ENCODE measurements at regions not wholly inside any gene's neighbourhood (a gene's known extent, or its start where the extent isn't known, plus 50 kb on each side); places are given as distances from the start of the nearest gene placed in this dataset.

- no peak for DNase-seq (ENCODE audit: low read depth in 4 of 4, low spot score in 3 of 4)
Measured at GRCh38 chr21:28758042-28758882, 234.4 kb downstream of the LTN1 start.

DNA sequence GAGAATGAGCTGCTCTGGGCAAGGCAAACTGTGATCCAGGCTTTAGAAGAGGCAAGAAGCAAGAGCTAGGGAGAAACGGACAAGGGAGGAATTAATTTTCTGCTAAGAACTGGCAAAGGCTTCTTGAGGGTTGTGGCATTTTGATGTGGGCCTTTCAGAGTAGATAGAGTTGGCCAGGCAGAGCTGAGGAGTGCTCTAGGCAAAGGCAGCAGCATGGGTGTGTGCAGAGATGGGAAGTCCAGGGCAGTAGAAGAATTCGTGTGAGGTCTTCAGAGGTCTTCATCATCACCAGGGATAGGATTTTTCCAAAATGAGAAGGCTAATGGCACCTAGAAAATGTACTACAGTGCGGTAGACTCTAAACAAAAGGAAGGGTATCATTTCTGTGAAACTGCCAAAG lies 237.8 kb downstream of the LTN1 start:
- no peak for DNase-seq (ENCODE audit: low read depth in 4 of 4, low spot score in 3 of 4)

DNA sequence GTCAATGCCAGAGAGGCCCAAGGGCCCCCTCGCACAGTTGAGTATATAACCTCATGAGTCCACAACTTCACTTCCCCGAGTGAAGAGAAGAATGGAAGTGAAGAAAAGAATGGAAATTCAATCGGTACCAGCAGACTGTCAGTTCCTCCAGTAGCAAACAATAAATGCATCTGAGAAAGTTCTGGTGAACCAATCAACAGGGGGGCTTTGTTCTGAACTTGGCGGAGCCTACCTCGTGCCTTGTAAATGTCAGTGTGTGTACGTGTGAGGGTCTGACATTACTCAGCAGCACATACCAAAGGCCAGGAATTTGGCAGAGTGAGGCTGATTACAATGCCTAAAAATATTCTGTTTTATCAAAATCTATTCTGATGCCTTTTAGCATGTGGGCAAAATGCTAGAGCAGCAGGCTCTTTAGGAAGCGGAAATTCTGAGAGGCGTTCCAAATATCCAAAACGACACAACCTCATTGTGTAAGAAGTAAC lies 238.5 kb downstream of the LTN1 start:
- DNase-seq (ENCODE audit: low read depth in 4 of 4, low spot score in 3 of 4): no peak

- no peak for DNase-seq (ENCODE audit: low read depth in 4 of 4, low spot score in 3 of 4)
Measured at GRCh38 chr21:28752131-28752530, 240.5 kb downstream of the LTN1 start.

- no peak for DNase-seq (ENCODE audit: low read depth in 4 of 4, low spot score in 3 of 4)
Measured at GRCh38 chr21:28751176-28751575, 241.5 kb downstream of the LTN1 start.

- no peak for DNase-seq (ENCODE audit: low read depth in 4 of 4, low spot score in 3 of 4)
Measured at GRCh38 chr21:28750565-28750964, 242.1 kb downstream of the LTN1 start.

GRCh38 chr21:28749536-28749935 lies 243.1 kb downstream of the LTN1 start:
- DNase-seq (ENCODE audit: low read depth in 4 of 4, low spot score in 3 of 4): no peak

GRCh38 chr21:28747464-28747863 lies 245.2 kb downstream of the LTN1 start:
- no peak for DNase-seq (ENCODE audit: low read depth in 4 of 4, low spot score in 3 of 4)

GRCh38 chr21:28746166-28746565 lies 246.5 kb downstream of the LTN1 start:
- no peak for DNase-seq (ENCODE audit: low read depth in 4 of 4, low spot score in 3 of 4)

DNA sequence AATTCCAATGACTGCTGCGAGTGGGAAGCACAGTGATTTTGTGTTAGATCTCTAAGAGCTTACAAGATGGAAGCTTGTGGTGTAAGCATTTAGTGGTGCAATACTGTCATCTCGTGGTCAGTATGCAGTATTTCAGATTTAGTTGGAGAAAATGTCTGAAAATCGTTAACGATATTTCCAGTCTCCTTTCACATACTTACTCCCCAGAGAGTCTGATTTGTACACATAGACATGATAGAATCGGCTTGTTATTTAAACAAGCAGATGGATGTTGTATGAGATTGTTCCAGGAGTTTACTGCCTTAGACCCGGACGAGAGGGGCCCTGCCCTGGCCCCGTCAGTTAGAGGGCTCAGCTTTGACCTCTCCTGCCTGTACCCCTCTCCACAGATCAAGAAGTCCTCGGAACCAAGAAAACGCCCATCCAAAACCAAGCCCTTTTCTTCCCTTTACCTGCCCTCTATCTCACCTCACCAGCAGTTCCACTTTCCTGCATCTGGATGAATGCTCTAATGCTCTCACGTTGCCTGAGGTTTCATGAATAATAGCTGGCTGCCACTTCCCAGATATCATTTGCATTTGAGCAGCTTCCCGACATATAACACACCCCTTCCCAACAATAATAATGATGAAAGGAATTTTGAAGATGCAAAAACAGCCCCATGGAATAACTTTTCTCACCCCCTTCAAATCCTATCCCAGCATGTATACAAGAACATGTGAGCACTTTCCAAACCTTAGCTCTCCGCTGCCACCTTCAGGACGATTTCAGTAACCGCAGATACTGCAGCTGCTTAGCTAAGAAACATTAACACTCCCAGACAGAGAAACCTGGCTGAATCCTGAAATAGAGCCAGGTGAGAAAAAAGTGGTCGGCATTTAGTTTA lies 247.3 kb downstream of the LTN1 start:
- DNase-seq (ENCODE audit: low read depth in 4 of 4, low spot score in 3 of 4): peak; percentile 71 to 79 (median 74)

DNA sequence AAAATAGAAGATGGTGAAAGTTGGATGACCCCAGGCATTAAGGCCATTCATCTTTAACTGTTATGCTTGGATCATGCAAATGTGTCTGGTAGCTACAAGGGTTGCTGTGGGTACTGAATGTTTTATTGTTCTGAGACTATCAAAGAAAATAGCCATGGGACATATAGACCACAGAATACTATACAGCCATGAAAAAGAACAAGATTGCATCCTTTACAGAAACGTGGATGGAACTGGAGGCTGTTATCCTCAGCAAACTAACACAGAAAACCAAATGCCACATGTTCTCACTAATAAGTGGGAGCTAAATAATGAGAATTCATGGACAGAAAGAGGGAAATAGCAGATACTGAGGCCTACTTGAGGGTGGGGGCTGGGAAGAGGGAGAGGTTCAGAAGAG lies 249.0 kb downstream of the LTN1 start:
- DNase-seq (ENCODE audit: low read depth in 4 of 4, low spot score in 3 of 4): no peak

GRCh38 chr21:28742527-28742926 lies 250.2 kb downstream of the LTN1 start:
- no peak for DNase-seq (ENCODE audit: low read depth in 4 of 4, low spot score in 3 of 4)

DNA sequence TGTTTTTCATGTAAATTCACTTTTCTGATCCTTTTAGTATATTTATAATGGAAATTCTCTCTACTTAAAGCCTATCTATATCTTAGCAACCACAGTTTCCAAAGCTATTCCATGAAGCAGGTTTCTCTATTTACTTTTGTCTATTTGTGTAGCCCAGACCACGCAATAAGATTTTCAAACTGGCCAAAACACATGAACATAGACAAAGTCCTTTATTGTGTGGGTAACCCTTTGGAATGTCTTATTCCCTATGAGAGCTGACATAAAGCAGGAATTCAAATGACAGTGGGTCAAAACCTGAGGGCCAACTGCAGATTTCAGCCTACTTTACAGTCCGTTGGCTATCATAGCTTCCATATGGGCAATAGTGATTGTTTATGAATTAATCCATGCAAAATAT lies 252.6 kb downstream of the LTN1 start:
- no peak for DNase-seq (ENCODE audit: low read depth in 4 of 4, low spot score in 3 of 4)

GRCh38 chr21:28738882-28739281 lies 253.8 kb downstream of the LTN1 start:
- no peak for DNase-seq (ENCODE audit: low read depth in 4 of 4, low spot score in 3 of 4)

DNA sequence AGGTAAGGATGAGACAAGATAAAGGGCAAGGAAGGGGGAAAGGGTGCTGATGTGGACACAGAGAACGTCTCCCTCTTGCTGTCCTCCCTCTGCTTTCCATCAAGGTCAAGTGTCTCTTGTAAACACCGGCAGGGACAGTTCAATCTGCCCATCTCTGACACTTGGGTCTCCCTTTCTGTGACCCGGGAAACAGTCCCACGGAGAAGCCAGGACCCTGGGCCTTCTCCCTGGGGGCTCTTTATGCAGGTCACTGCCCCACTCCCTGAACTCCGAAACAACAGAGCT lies 254.3 kb downstream of the LTN1 start:
- DNase-seq (ENCODE audit: low read depth in 4 of 4, low spot score in 3 of 4): no peak

GRCh38 chr21:28737674-28738419 lies 254.8 kb downstream of the LTN1 start:
- no peak for DNase-seq (ENCODE audit: low read depth in 4 of 4, low spot score in 3 of 4)

- DNase-seq (ENCODE audit: low read depth in 4 of 4, low spot score in 3 of 4): no peak
Measured at GRCh38 chr21:28734522-28735175, 258.0 kb downstream of the LTN1 start.

DNA sequence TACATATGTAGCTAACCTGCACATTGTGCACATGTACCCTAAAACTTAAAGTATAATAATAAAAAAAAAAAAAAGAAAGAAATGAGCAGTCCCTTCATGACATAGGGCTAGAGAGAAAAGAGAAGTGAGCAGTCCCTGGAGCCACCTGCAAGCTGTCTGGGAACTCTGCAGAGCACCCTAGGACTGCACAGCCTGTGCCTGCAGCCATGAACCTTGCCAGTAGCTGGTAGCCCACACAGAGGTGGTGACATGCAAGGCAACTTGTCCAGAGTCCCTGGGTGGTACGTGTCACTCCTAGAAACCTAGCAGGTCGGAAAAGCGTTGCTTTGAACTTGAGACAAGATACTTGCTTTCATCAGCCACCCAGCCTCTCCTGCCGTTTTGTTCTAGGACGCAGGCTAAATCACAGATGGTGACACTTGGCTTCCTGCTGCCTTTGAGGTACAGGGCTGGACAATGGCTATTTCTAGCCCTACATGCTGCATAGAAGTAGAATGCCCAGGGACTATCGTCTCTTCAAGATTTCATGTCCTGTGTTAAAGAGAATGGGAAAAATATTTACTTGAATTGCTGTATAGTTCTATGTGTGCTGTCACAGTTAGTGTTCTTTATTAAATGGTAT lies 260.9 kb downstream of the LTN1 start:
- DNase-seq (ENCODE audit: low read depth in 4 of 4, low spot score in 3 of 4): no peak

DNA sequence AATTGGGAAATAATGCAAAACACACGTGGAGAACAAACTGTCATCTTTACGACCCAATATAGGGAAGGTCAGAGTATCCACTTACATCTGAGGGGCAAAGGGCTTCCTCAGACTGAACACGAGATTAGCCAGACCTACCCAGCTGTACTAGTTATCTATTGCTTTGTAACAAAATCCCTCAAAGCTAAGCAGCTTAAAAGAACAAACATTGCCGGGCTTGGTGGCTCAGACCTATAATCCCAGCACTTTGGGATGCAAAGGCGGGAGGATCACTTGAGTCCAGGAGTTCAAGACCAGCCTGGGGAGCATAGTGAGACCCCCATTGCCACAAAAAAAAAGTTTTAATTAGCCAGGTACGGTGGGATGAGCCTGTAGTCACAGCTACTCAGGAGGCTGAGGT lies 262.8 kb downstream of the LTN1 start:
- DNase-seq (ENCODE audit: low read depth in 4 of 4, low spot score in 3 of 4): no peak

DNA sequence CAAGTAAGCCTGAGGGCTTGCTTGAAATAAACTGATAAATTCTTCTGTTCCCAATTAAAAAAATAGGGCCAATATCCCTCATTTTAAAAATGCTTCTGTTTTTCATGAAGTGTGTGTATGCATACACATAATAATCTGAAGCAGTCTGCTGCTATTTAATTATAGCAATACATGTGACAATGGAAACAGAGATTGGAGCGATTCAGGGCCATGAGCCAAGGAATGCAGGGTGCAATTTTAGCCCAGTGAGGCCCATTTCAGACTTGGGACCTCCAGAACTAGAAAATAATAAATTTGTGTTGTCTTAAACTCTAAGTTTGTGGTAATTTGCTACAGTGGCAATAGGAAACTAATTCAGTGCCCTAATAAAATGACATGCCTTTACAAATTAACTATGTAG lies 264.9 kb downstream of the LTN1 start:
- DNase-seq (ENCODE audit: low read depth in 4 of 4, low spot score in 3 of 4): no peak
